ENCODE measurements at regions not wholly inside any gene's neighbourhood (a gene's known extent, or its start where the extent isn't known, plus 50 kb on each side); places are given as distances from the start of the nearest gene placed in this dataset.

- DNase-seq = no peak
These were observed 651.1 kb downstream of the CCDC171 start for GRCh38 chr9:16203729-16204573.

GRCh38 chr9:16205455-16205854, 652.6 kb downstream of the CCDC171 start:
- no peak for DNase-seq

GRCh38 chr9:16206518-16206917, 653.7 kb downstream of the CCDC171 start:
- DNase-seq = no peak

GRCh38 chr9:16207161-16207560, 654.3 kb downstream of the CCDC171 start:
- no peak for DNase-seq

GRCh38 chr9:16210440-16210839, 657.6 kb downstream of the CCDC171 start:
- DNase-seq = no peak

- no peak for DNase-seq
These were observed 658.5 kb downstream of the BNC2 start for GRCh38 chr9:16211946-16212345.

GRCh38 chr9:16213781-16214515, 656.5 kb downstream of the BNC2 start:
- DNase-seq = no peak

GRCh38 chr9:16214677-16215352, 655.7 kb downstream of the BNC2 start:
- DNase-seq = no peak

GRCh38 chr9:16215353-16215680, 655.2 kb downstream of the BNC2 start:
- DNase-seq = no peak

GRCh38 chr9:16217943-16218701, 652.3 kb downstream of the BNC2 start:
- no peak for DNase-seq

- DNase-seq = peak; percentile 12
These were observed 649.1 kb downstream of the BNC2 start for GRCh38 chr9:16221366-16221765.

- DNase-seq = no peak
These were observed 648.5 kb downstream of the BNC2 start for GRCh38 chr9:16221822-16222547.

GRCh38 chr9:16223074-16223871, 647.2 kb downstream of the BNC2 start:
- peak; percentile 6 for DNase-seq

GRCh38 chr9:16230731-16231130, 639.7 kb downstream of the BNC2 start:
- peak; percentile 20 for DNase-seq

- DNase-seq = no peak
These were observed 634.2 kb downstream of the BNC2 start for GRCh38 chr9:16236311-16236710.

GRCh38 chr9:16236882-16237281, 633.6 kb downstream of the BNC2 start:
- no peak for DNase-seq

GRCh38 chr9:16238623-16239138, 631.8 kb downstream of the BNC2 start:
- DNase-seq = no peak

GRCh38 chr9:16241231-16241630, 629.2 kb downstream of the BNC2 start:
- no peak for DNase-seq

- no peak for DNase-seq
These were observed 626.7 kb downstream of the BNC2 start for GRCh38 chr9:16243798-16244197.

GRCh38 chr9:16245756-16246440, 624.6 kb downstream of the BNC2 start:
- no peak for DNase-seq

- DNase-seq = no peak
These were observed 623.7 kb downstream of the BNC2 start for GRCh38 chr9:16246785-16247184.

All from DMS79 treated with DMSO at 0.1 percent for 48 hours (cell line).